B cell (primary cell): ENCODE measurements at regions not wholly inside any gene's neighbourhood (a gene's known extent, or its start where the extent isn't known, plus 50 kb on each side); places are given as distances from the start of the nearest gene placed in this dataset.

ENCODE experiments used
- ATAC-seq: fragments of 200-7000 bp; cut with Tn5 transposase; one replicate; pipeline ENCODE4 v1.10.0; 2021; ENCODE audit warnings: low read depth, mild to moderate bottlenecking, moderate number of reproducible peaks, moderate library complexity
- CTCF ChIA-PET: fragments of 350-600 bp; sonication (Branson Sonifier 250); formaldehyde crosslinking; loops from one replicate; lab custom pipeline; 2021; ENCODE audit warnings: antibody characterized with exemption, inconsistent platforms; lab: Charles Lee
- POLR2A ChIA-PET: fragments of 350-600 bp; sonication (Branson Sonifier 250); formaldehyde crosslinking; loops from one replicate; lab custom pipeline; 2021; ENCODE audit warnings: antibody characterized with exemption; lab: Charles Lee
- DNase-seq: peaks from one replicate; pipeline ENCODE4 v3.0.0; 2013
- H2AFZ ChIP-seq: 2 replicates; pipeline ENCODE4 v1.6.1; 2012; ENCODE audit warnings: mild to moderate bottlenecking, low read depth, low read length; ENCODE audit not compliant: insufficient read depth, poor library complexity, severe bottlenecking
- H3K27ac ChIP-seq, 2 donors: 1 replicate in 1 of 2; 2 replicates in 1 of 2; pipeline ENCODE4 v1.5.1; 2012 to 2013; ENCODE audit warnings: low read length in 2 of 2, mild to moderate bottlenecking in 2 of 2, moderate library complexity in 1 of 2
- H3K27me3 ChIP-seq, 4 experiments: fragments of 200-600 bp in 1 of 4; sonication (generic) in 1 of 4; replicated peaks in 1 of 4; 1 replicate in 2 of 4; 2 replicates in 2 of 4; pipeline versions ENCODE4 v1.6.1 to v1.7.0; 2013 to 2016; ENCODE audit warnings: low read length in 3 of 4, mild to moderate bottlenecking in 2 of 4, mixed read lengths in 1 of 4, moderate library complexity in 1 of 4; ENCODE audit not compliant: insufficient read depth in 4 of 4, control insufficient read depth in 3 of 4; ENCODE audit errors: control extremely low read depth in 1 of 4
- H3K36me3 ChIP-seq, 2 experiments: replicated peaks in 1 of 2; 1 replicate in 1 of 2; 2 replicates in 1 of 2; pipeline versions ENCODE4 v1.6.1 to v1.7.1; 2013; ENCODE audit warnings: low read length in 1 of 2; ENCODE audit not compliant: insufficient read depth in 2 of 2, control insufficient read depth in 1 of 2; ENCODE audit errors: control extremely low read depth in 1 of 2, extremely low read depth in 1 of 2
- H3K4me1 ChIP-seq, 2 donors: fragments of 200-600 bp in 1 of 2; sonication (generic) in 1 of 2; 1 replicate in 1 of 2; 2 replicates in 1 of 2; pipeline versions ENCODE4 v1.5.1 to v1.6.1; 2013 to 2017; ENCODE audit warnings: low read length in 2 of 2; ENCODE audit not compliant: control insufficient read depth in 2 of 2, insufficient read depth in 2 of 2
- H3K4me2 ChIP-seq: replicated peaks from 2 replicates; pipeline ENCODE3; 2012; ENCODE audit warnings: mild to moderate bottlenecking, low read depth, low read length; ENCODE audit not compliant: poor library complexity, severe bottlenecking
- H3K4me3 ChIP-seq, 5 experiments: fragments of 200-600 bp in 1 of 5; sonication (generic) in 1 of 5; 1 replicate in 3 of 5; 2 replicates in 2 of 5; pipeline versions ENCODE4 v1.5.1 to v1.7.0; 2011 to 2016; ENCODE audit warnings: low read length in 4 of 5, mild to moderate bottlenecking in 4 of 5, low read depth in 2 of 5, control low read depth in 1 of 5, moderate library complexity in 1 of 5; ENCODE audit not compliant: insufficient read depth in 1 of 5; ENCODE audit errors: control extremely low read depth in 1 of 5, extremely low read depth in 1 of 5
- H3K79me2 ChIP-seq: fragments of 200-600 bp; sonication (generic); one replicate; pipeline ENCODE4 v1.6.0; 2016; ENCODE audit warnings: low read length; ENCODE audit not compliant: control insufficient read depth, insufficient read depth
- H3K9ac ChIP-seq: fragments of 200-600 bp; sonication (generic); 2 replicates; pipeline ENCODE4 v1.6.1; 2017; ENCODE audit warnings: mild to moderate bottlenecking, low read length, moderate library complexity
- H3K9me3 ChIP-seq, 3 donors: one replicate each; pipeline versions ENCODE4 v1.6.1 to v1.7.1; 2013; ENCODE audit warnings: low read length in 2 of 3; ENCODE audit not compliant: control insufficient read depth in 2 of 3, insufficient read depth in 1 of 3; ENCODE audit errors: control extremely low read depth in 1 of 3
- H4K20me1 ChIP-seq: 2 replicates; pipeline ENCODE4 v1.6.0; 2012; ENCODE audit warnings: mild to moderate bottlenecking, low read length; ENCODE audit not compliant: insufficient read depth, control insufficient read depth, poor library complexity, severe bottlenecking
- H3K27ac Mint-ChIP-seq: one replicate; pipeline ENCODE4 v1.8.0; 2021; ENCODE audit warnings: mixed read lengths
- H3K27me3 Mint-ChIP-seq: one replicate; pipeline ENCODE4 v1.8.0; 2021; ENCODE audit warnings: mixed read lengths
- H3K4me1 Mint-ChIP-seq: one replicate; pipeline ENCODE4 v1.8.0; 2021; ENCODE audit warnings: mixed read lengths
- H3K4me3 Mint-ChIP-seq: one replicate; pipeline ENCODE4 v1.8.0; 2021; ENCODE audit warnings: mixed read lengths
- H3K9me3 Mint-ChIP-seq: one replicate; pipeline ENCODE4 v1.8.0; 2022; ENCODE audit warnings: mixed read lengths; ENCODE audit not compliant: insufficient read depth
- CTCF ChIP-seq: fragments of 200-600 bp; IDR thresholded peaks from one replicate; pipeline ENCODE4 v1.8.0; 2022; ENCODE audit warnings: antibody characterized with exemption, mild to moderate bottlenecking
- EZH2 ChIP-seq: IDR thresholded peaks from 2 replicates; pipeline ENCODE4 v1.6.1; 2012; ENCODE audit warnings: borderline replicate concordance, low read depth, mild to moderate bottlenecking, moderate library complexity, low read length; ENCODE audit not compliant: insufficient read depth, poor library complexity, severe bottlenecking
- WGBS: methylation state at CpG from one replicate; pipeline ENCODE4 v1.1.5; 2013; ENCODE audit warnings: missing lambda C conversion rate; ENCODE audit not compliant: insufficient coverage; 5-methylcytosine and 5-hydroxymethylcytosine counted together
- intact Hi-C: fragments of 100-400 bp; cut with micrococcal nuclease; formaldehyde crosslinking; loops from one replicate; pipeline ENCODE4 v1.10.0; 2022

GRCh38 chr4:20421603-20421985 is 169.9 kb downstream of the SLIT2 start:
- ATAC-seq (no peak), DNase-seq (no peak)
- ChIA-PET CTCF (no interaction called here), POLR2A (no interaction called here)
- TF ChIP-seq EZH2 (no peak), CTCF (no peak)
- intact Hi-C loops, result loop anchor here (10.0 kb wide), 1 partner anchor 1737 kb away; no protein-coding TSS in a partner anchor
- H3K9ac ChIP-seq, result no peak overlapping the region
- no peaks in the 10 kb centered on the region for H3K9me3 Mint-ChIP-seq
- H3K9me3 ChIP-seq, result no peaks in the 10 kb centered on the region
- no peaks in the 10 kb centered on the region for H4K20me1 ChIP-seq
- no peak overlapping the region for H3K27ac ChIP-seq
- no peak overlapping the region for H3K4me2 ChIP-seq
- no peak overlapping the region for H3K27ac Mint-ChIP-seq
- no peak overlapping the region for H3K4me3 ChIP-seq
- H3K4me3 Mint-ChIP-seq, result no peak overlapping the region
- no peaks in the 10 kb centered on the region for H3K4me1 ChIP-seq
- H2AFZ ChIP-seq, result no peak overlapping the region
- no peaks in the 10 kb centered on the region for H3K79me2 ChIP-seq
- H3K4me1 Mint-ChIP-seq, result peaks cover 12% of the 10 kb centered on the region
- no peaks in the 10 kb centered on the region for H3K36me3 ChIP-seq
- 100% methylated on average over 1 of the region's 3 CpGs for WGBS
- peaks cover 11% of the 10 kb centered on the region for H3K27me3 Mint-ChIP-seq
- H3K27me3 ChIP-seq, result no peaks in the 10 kb centered on the region

GRCh38 chr4:20422398-20422797 is 170.7 kb downstream of the SLIT2 start:
- POLR2A ChIA-PET, result no interaction called here
- CTCF ChIA-PET, result interaction anchor here (1.0 kb wide), 1 partner anchor 263 kb away, joined by 5 read pairs; no protein-coding TSS in a partner anchor
- Histone ChIP-seq H3K27me3 (no peaks in the 10 kb centered on the region), H3K36me3 (no peaks in the 10 kb centered on the region), H3K4me1 (no peaks in the 10 kb centered on the region), H3K4me3 (no peak overlapping the region), H4K20me1 (no peaks in the 10 kb centered on the region), H3K9me3 (no peaks in the 10 kb centered on the region), H3K4me2 (no peak overlapping the region), H3K27ac (no peak overlapping the region), H3K79me2 (no peaks in the 10 kb centered on the region), H2AFZ (no peak overlapping the region), H3K9ac (no peak overlapping the region)
- no peaks in the 10 kb centered on the region for H3K9me3 Mint-ChIP-seq
- H3K4me1 Mint-ChIP-seq, result peaks cover 8% of the 10 kb centered on the region
- WGBS, result 15% methylated on average over 2 of the region's 2 CpGs
- DNase-seq (peak; percentile 22), ATAC-seq (peak; percentile 51)
- intact Hi-C loops, result loop anchor here (10.0 kb wide), 1 partner anchor 1738 kb away; no protein-coding TSS in a partner anchor
- no peak overlapping the region for H3K27ac Mint-ChIP-seq
- TF ChIP-seq CTCF (peak; percentile 36), EZH2 (no peak)
- no peak overlapping the region for H3K4me3 Mint-ChIP-seq
- peaks cover 11% of the 10 kb centered on the region for H3K27me3 Mint-ChIP-seq
